KMS-11 (cell line): ENCODE measurements at regions not wholly inside any gene's neighbourhood (a gene's known extent, or its start where the extent isn't known, plus 50 kb on each side); places are given as distances from the start of the nearest gene placed in this dataset.

Experiments
- H2AFZ ChIP-seq: fragments of 200-600 bp; sonication (generic); 2 replicates; pipeline ENCODE4 v1.6.1; 2016; ENCODE audit warnings: antibody characterized with exemption, mixed run types, low read depth
- H3K27ac ChIP-seq: fragments of 200-600 bp; sonication (generic); 2 replicates; pipeline ENCODE4 v1.6.1; 2016; ENCODE audit warnings: mild to moderate bottlenecking, mixed run types
- H3K27me3 ChIP-seq: fragments of 200-600 bp; sonication (generic); 2 replicates; pipeline ENCODE4 v1.6.1; 2017; ENCODE audit warnings: mild to moderate bottlenecking, low read depth, mixed run types, moderate library complexity; ENCODE audit not compliant: insufficient read depth
- H3K36me3 ChIP-seq: fragments of 200-600 bp; sonication (generic); 2 replicates; pipeline ENCODE4 v1.6.1; 2017; ENCODE audit warnings: mild to moderate bottlenecking, mixed run types; ENCODE audit not compliant: insufficient read depth
- H3K4me1 ChIP-seq: fragments of 200-600 bp; sonication (generic); 2 replicates; pipeline ENCODE4 v1.6.1; 2016; ENCODE audit warnings: mild to moderate bottlenecking, low read depth, mixed run types; ENCODE audit not compliant: poor library complexity, severe bottlenecking
- H3K4me2 ChIP-seq: fragments of 200-600 bp; sonication (generic); 2 replicates; pipeline ENCODE4 v1.7.0; 2016; ENCODE audit warnings: mild to moderate bottlenecking, mixed run types
- H3K4me3 ChIP-seq: fragments of 200-600 bp; sonication (generic); IDR thresholded peaks from 2 replicates; pipeline ENCODE4 v1.6.1; 2017; ENCODE audit warnings: low read depth, low read length, mixed read lengths; ENCODE audit not compliant: insufficient read depth
- H3K79me2 ChIP-seq: fragments of 200-600 bp; sonication (generic); 2 replicates; pipeline ENCODE4 v1.6.1; 2016; ENCODE audit warnings: low read depth, mixed run types; ENCODE audit not compliant: insufficient read depth
- H3K9ac ChIP-seq: fragments of 200-600 bp; sonication (generic); 2 replicates; pipeline ENCODE4 v1.6.1; 2016; ENCODE audit warnings: mild to moderate bottlenecking, mixed run types
- H4K20me1 ChIP-seq: fragments of 200-600 bp; sonication (generic); 2 replicates; pipeline ENCODE4 v1.6.1; 2016; ENCODE audit warnings: mild to moderate bottlenecking, mixed run types; ENCODE audit not compliant: insufficient read depth
- CTCF ChIP-seq: fragments of 200-600 bp; sonication (generic); conservative IDR thresholded peaks from 2 replicates; pipeline ENCODE4 v1.6.1; 2017; ENCODE audit warnings: low read depth, mild to moderate bottlenecking, antibody characterized with exemption, low read length, moderate library complexity, mixed read lengths

GRCh38 chr5:74289238-74289637 lies 351.3 kb downstream of the ENC1 start:
- Histone ChIP-seq H3K27me3 (no peaks in the 10 kb centered on the region), H3K27ac (no peak overlapping the region), H4K20me1 (no peaks in the 10 kb centered on the region), H3K79me2 (no peaks in the 10 kb centered on the region), H3K36me3 (no peaks in the 10 kb centered on the region), H3K4me1 (peaks cover 52% of the 10 kb centered on the region), H2AFZ (no peak overlapping the region), H3K9ac (no peak overlapping the region), H3K4me2 (no peak overlapping the region), H3K4me3 (no peak overlapping the region)
- no peak for TF ChIP-seq CTCF

DNA sequence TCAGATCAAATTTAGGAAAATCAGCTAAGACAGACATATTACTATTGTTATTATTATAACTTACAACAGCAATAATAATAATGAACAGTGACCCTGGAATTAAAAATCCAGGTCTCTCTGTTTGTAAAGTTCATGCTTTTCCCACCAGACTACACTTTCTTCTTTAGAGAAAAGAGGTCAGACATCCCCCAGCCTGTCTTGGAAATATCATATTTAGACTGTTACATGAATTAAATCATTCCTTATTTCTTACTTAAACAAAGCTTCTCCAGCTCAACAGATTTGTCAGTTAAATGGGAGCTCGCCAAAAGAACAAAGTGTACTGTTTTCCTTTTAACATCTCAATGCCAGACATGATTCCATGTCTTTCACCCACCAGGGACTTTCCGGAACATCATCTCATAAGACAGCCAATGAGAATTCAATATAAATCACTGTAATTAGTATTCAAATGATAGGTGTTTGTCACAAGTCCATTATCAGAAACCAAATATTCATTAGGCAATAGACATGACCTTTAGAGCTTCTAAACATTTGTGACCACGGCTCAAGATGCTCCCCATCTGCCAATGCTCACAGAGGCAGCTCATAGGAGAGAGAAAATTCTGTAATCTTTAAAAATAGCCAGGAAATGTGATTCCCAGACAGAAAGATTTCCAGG lies 351.9 kb downstream of the ENC1 start:
- Histone ChIP-seq H3K27me3 (no peaks in the 10 kb centered on the region), H3K4me1 (peaks cover 52% of the 10 kb centered on the region), H3K9ac (no peak overlapping the region), H3K27ac (no peak overlapping the region), H2AFZ (no peak overlapping the region), H3K36me3 (no peaks in the 10 kb centered on the region), H3K4me2 (no peak overlapping the region), H3K79me2 (no peaks in the 10 kb centered on the region), H4K20me1 (no peaks in the 10 kb centered on the region), H3K4me3 (no peak overlapping the region)
- TF ChIP-seq CTCF = no peak

- no peak overlapping the region for H2AFZ ChIP-seq
- no peaks in the 10 kb centered on the region for H3K36me3 ChIP-seq
- H3K9ac ChIP-seq = no peak overlapping the region
- H4K20me1 ChIP-seq = no peaks in the 10 kb centered on the region
- no peak overlapping the region for H3K4me3 ChIP-seq
- no peak for TF ChIP-seq CTCF
- no peaks in the 10 kb centered on the region for H3K27me3 ChIP-seq
- H3K4me2 ChIP-seq = no peak overlapping the region
- no peak overlapping the region for H3K27ac ChIP-seq
- peaks cover 56% of the 10 kb centered on the region for H3K4me1 ChIP-seq
- no peaks in the 10 kb centered on the region for H3K79me2 ChIP-seq
Measured at GRCh38 chr5:74288038-74288437, 352.5 kb downstream of the ENC1 start.

- no peaks in the 10 kb centered on the region for H3K79me2 ChIP-seq
- H2AFZ ChIP-seq = no peak overlapping the region; the same call in 1 of the 2 replicates
- H3K27me3 ChIP-seq = no peaks in the 10 kb centered on the region
- no peak for TF ChIP-seq CTCF
- H3K9ac ChIP-seq = no peak overlapping the region
- no peak overlapping the region for H3K4me3 ChIP-seq
- no peak overlapping the region for H3K27ac ChIP-seq
- H3K36me3 ChIP-seq = no peaks in the 10 kb centered on the region
- peaks cover 67% of the 10 kb centered on the region for H3K4me1 ChIP-seq
- no peaks in the 10 kb centered on the region for H4K20me1 ChIP-seq
- 0 out of 2 replicates have a peak overlapping the region, but pooled peaks have one; percentile 4 for H3K4me2 ChIP-seq
Measured at GRCh38 chr5:74286734-74287695, 353.5 kb downstream of the ENC1 start.
